HFFc6 (cell line): ENCODE measurements at regions not wholly inside any gene's neighbourhood (a gene's known extent, or its start where the extent isn't known, plus 50 kb on each side); places are given as distances from the start of the nearest gene placed in this dataset.

Source experiments
- DNase-seq: peaks from one replicate; pipeline ENCODE4 v3.0.0-alpha.2; 2018
- H3K27ac Mint-ChIP-seq: 2 replicates; pipeline ENCODE4 v1.8.0; 2020; ENCODE audit warnings: mild to moderate bottlenecking, mixed read lengths
- H3K27me3 Mint-ChIP-seq: 2 replicates; pipeline ENCODE4 v1.8.0; 2021; ENCODE audit warnings: mild to moderate bottlenecking, moderate library complexity, mixed read lengths; ENCODE audit not compliant: insufficient read depth
- H3K36me3 Mint-ChIP-seq: 2 replicates; pipeline ENCODE4 v1.8.0; 2021; ENCODE audit warnings: low read depth, mixed read lengths
- H3K4me1 Mint-ChIP-seq: 2 replicates; pipeline ENCODE4 v1.8.0; 2020; ENCODE audit warnings: low read depth, mixed read lengths
- H3K4me3 Mint-ChIP-seq: 2 replicates; pipeline ENCODE4 v1.8.0; 2020; ENCODE audit warnings: mild to moderate bottlenecking, moderate library complexity, mixed read lengths
- H3K9me3 Mint-ChIP-seq: 2 replicates; pipeline ENCODE4 v1.8.0; 2020; ENCODE audit warnings: mild to moderate bottlenecking, mixed read lengths
- TF ChIP-seq, protein P1 (sequence below): fragments of 200-600 bp; sonication (generic); IDR thresholded peaks from 2 replicates; pipeline ENCODE4 v1.5.0; 2021; ENCODE audit warnings: antibody characterized with exemption, mild to moderate bottlenecking

DNA sequence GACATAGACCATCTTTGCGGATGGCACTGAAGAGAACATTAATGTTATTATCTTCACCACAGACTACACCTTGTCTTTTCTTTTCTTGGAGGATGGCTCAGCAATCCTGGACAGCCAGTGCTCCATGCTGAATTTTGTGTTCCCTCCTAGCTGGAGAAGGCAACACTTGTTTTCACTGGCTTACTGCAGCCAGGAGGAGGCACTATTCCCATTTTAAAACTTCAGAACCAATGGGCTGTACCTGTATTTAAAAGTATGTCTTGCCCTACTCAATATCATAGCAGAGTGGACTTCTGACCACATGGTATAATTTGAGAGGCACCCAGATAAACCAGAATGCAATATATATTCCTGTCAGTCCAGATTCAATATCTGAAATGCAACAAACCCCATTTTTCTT is 53.3 kb upstream of the POGK start:
- Mint-ChIP-seq H3K27ac (no peak overlapping the region), H3K4me1 (no peaks in the 10 kb centered on the region), H3K27me3 (peaks cover 3% of the 10 kb centered on the region; the same call in 1 of the 2 replicates), H3K9me3 (peaks cover 19% of the 10 kb centered on the region), H3K36me3 (no peaks in the 10 kb centered on the region), H3K4me3 (no peak overlapping the region)
- DNase-seq = no peak
- TF ChIP-seq, protein P1, sequence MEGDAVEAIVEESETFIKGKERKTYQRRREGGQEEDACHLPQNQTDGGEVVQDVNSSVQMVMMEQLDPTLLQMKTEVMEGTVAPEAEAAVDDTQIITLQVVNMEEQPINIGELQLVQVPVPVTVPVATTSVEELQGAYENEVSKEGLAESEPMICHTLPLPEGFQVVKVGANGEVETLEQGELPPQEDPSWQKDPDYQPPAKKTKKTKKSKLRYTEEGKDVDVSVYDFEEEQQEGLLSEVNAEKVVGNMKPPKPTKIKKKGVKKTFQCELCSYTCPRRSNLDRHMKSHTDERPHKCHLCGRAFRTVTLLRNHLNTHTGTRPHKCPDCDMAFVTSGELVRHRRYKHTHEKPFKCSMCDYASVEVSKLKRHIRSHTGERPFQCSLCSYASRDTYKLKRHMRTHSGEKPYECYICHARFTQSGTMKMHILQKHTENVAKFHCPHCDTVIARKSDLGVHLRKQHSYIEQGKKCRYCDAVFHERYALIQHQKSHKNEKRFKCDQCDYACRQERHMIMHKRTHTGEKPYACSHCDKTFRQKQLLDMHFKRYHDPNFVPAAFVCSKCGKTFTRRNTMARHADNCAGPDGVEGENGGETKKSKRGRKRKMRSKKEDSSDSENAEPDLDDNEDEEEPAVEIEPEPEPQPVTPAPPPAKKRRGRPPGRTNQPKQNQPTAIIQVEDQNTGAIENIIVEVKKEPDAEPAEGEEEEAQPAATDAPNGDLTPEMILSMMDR = peak; percentile 37; the same call in 1 of the 2 replicates

DNA sequence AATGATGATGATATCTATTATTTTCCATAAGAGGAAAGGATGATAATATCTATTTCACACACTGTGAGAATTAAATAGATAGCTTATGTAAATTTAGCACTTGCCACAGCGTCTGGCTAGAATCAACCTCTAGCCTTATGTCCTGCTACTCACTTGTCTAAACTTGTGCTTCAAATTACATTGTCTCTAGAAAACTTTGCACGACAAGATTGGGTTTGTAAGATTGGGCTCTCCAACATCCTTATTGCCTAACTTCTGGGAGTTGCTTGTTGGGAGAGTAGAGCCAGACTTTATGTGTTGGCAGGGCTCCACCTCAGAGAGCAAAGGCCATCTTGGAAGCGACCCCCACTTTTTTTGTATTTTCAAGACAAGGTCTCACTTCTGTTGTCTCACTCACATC is 50.0 kb upstream of the POGK start:
- no peaks in the 10 kb centered on the region for H3K36me3 Mint-ChIP-seq

More for the DNA sequence above, 50.0 kb upstream of the POGK start:
- TF ChIP-seq, protein P1 = no peak
- DNase-seq = no peak
- Mint-ChIP-seq H3K27ac (no peak overlapping the region), H3K27me3 (peaks cover 3% of the 10 kb centered on the region; the same call in 1 of the 2 replicates), H3K4me1 (no peaks in the 10 kb centered on the region), H3K9me3 (peaks cover 10% of the 10 kb centered on the region), H3K4me3 (no peak overlapping the region)
